SK-N-SH (cell line): ENCODE measurements at regions not wholly inside any gene's neighbourhood (a gene's known extent, or its start where the extent isn't known, plus 50 kb on each side); places are given as distances from the start of the nearest gene placed in this dataset.
A peak's percentile ranks its signal among the peaks of the same experiment; 100 is the strongest.

Experiments
- CTCF ChIA-PET: fragments of 300-600, 350-600 bp; formaldehyde crosslinking; extraction: SDS; loops from one replicate; lab custom pipeline; 2021; lab: Yijun Ruan, JAX
- POLR2A ChIA-PET: fragments of 350-600 bp; sonication (Branson Sonifier 250); formaldehyde crosslinking; extraction: SDS; loops from one replicate; lab custom pipeline; 2020; ENCODE audit warnings: antibody characterized with exemption, inconsistent platforms; lab: Yijun Ruan, JAX
- DNase-seq: peaks from one replicate; pipeline ENCODE4 v3.0.0; 2012
- H2AFZ ChIP-seq: fragments of 200-600 bp; sonication (generic); 2 replicates; pipeline ENCODE4 v1.8.1; 2016; ENCODE audit warnings: antibody characterized with exemption, mild to moderate bottlenecking, low read depth
- H3F3A ChIP-seq: fragments of 200-600 bp; sonication (generic); replicated peaks from 2 replicates; pipeline ENCODE3; 2016; ENCODE audit warnings: antibody characterized with exemption, mild to moderate bottlenecking; ENCODE audit not compliant: insufficient read depth
- H3K27ac ChIP-seq, 2 experiments: fragments of 200-500 bp in 1 of 2; fragments of 200-600 bp in 1 of 2; sonication (Bioruptor generic) in 1 of 2; sonication (generic), shearing (Covaris generic) in 1 of 2; 2 replicates each; pipeline versions ENCODE4 v1.5.1 to v1.6.1; 2014 to 2016; ENCODE audit warnings: low read depth in 2 of 2, inconsistent platforms in 1 of 2, low read length in 1 of 2, mild to moderate bottlenecking in 1 of 2, mixed read lengths in 1 of 2
- H3K27me3 ChIP-seq: fragments of 200-600 bp; sonication (generic), shearing (Covaris generic); 2 replicates; pipeline ENCODE4 v1.6.1; 2016; ENCODE audit warnings: mixed run types; ENCODE audit not compliant: insufficient read depth
- H3K36me3 ChIP-seq, 2 experiments: fragments of 200-500 bp in 1 of 2; fragments of 200-600 bp in 1 of 2; sonication (Bioruptor generic) in 1 of 2; sonication (generic) in 1 of 2; replicated peaks in 1 of 2; 2 replicates each; pipeline versions ENCODE3 to v1.5.1; 2014 to 2016; ENCODE audit warnings: low read length in 1 of 2, mild to moderate bottlenecking in 1 of 2; ENCODE audit not compliant: insufficient read depth in 2 of 2, control insufficient read depth in 1 of 2
- H3K4me1 ChIP-seq, 2 experiments: fragments of 200-500 bp in 1 of 2; fragments of 200-600 bp in 1 of 2; sonication (Bioruptor generic) in 1 of 2; sonication (generic), shearing (Covaris generic) in 1 of 2; 2 replicates each; pipeline versions ENCODE4 v1.5.1 to v1.6.1; 2014 to 2016; ENCODE audit warnings: low read depth in 1 of 2, low read length in 1 of 2, mixed run types in 1 of 2; ENCODE audit not compliant: insufficient read depth in 2 of 2, control insufficient read depth in 1 of 2
- H3K4me2 ChIP-seq: fragments of 200-600 bp; sonication (generic), shearing (Covaris generic); 2 replicates; pipeline ENCODE4 v1.6.1; 2017; ENCODE audit warnings: mixed run types
- H3K4me3 ChIP-seq, 2 experiments: fragments of 200-500 bp in 1 of 2; fragments of 200-600 bp in 1 of 2; sonication (Bioruptor generic) in 1 of 2; sonication (generic), shearing (Covaris generic) in 1 of 2; 2 replicates each; pipeline versions ENCODE4 v1.5.1 to v1.8.1; 2014 to 2016; ENCODE audit warnings: low read depth in 2 of 2, inconsistent platforms in 1 of 2, low read length in 1 of 2, mild to moderate bottlenecking in 1 of 2, mixed read lengths in 1 of 2, moderate library complexity in 1 of 2
- H3K79me2 ChIP-seq: fragments of 200-600 bp; sonication (generic); 2 replicates; pipeline ENCODE4 v1.8.1; 2017; ENCODE audit warnings: mild to moderate bottlenecking; ENCODE audit not compliant: insufficient read depth
- H3K9ac ChIP-seq: fragments of 200-600 bp; sonication (generic); 2 replicates; pipeline ENCODE4 v1.6.1; 2017; ENCODE audit warnings: mixed run types
- H3K9me2 ChIP-seq: fragments of 200-600 bp; sonication (generic); 2 replicates; pipeline ENCODE4 v1.6.1; 2017; ENCODE audit warnings: mixed run types
- H3K9me3 ChIP-seq: fragments of 200-600 bp; sonication (generic); 2 replicates; pipeline ENCODE4 v1.6.1; 2017; ENCODE audit warnings: mixed run types, mild to moderate bottlenecking, moderate library complexity
- H4K20me1 ChIP-seq: fragments of 200-600 bp; sonication (generic); 2 replicates; pipeline ENCODE4 v1.6.1; 2017; ENCODE audit warnings: mild to moderate bottlenecking, mixed run types; ENCODE audit not compliant: insufficient read depth
- CHD2 ChIP-seq: fragments of 150-350 bp; IDR thresholded peaks from 2 replicates; pipeline ENCODE4 v1.6.1; 2018; ENCODE audit warnings: low read length; ENCODE audit not compliant: partially characterized antibody
- ELF1 ChIP-seq: IDR thresholded peaks from 2 replicates; pipeline ENCODE4 v1.4.0; 2012
- EP300 ChIP-seq, 2 experiments: IDR thresholded peaks; 2 replicates each; pipeline versions ENCODE4 v1.4.0 to v1.6.1; 2012; ENCODE audit warnings: borderline replicate concordance in 1 of 2, low read depth in 1 of 2, low read length in 1 of 2
- EZH2phosphoT487 ChIP-seq: fragments of 200-600 bp; sonication (generic); IDR thresholded peaks from 2 replicates; pipeline ENCODE4 v1.6.1; 2017; ENCODE audit warnings: low read depth, mixed run types, mild to moderate bottlenecking, antibody characterized with exemption, moderate library complexity, borderline replicate concordance
- FOSL2 ChIP-seq: IDR thresholded peaks from 2 replicates; pipeline ENCODE4 v1.4.0; 2012; ENCODE audit warnings: low read depth, mild to moderate bottlenecking, moderate library complexity, borderline replicate concordance
- FOXJ3 ChIP-seq: sonication (generic); formaldehyde crosslinking; IDR thresholded peaks from 2 replicates; pipeline ENCODE4 v1.5.1; 2020; ENCODE audit warnings: mild to moderate bottlenecking, missing genetic modification reagents
- GABPA ChIP-seq: IDR thresholded peaks from 2 replicates; pipeline ENCODE4 v1.4.0; 2012; ENCODE audit warnings: low read depth, mild to moderate bottlenecking
- GATA2 ChIP-seq: sonication (generic); formaldehyde crosslinking; IDR thresholded peaks from 2 replicates; pipeline ENCODE4 v1.5.0; 2020; ENCODE audit warnings: mild to moderate bottlenecking, missing genetic modification reagents
- IRF3 ChIP-seq: fragments of 150-350 bp; IDR thresholded peaks from 2 replicates; pipeline ENCODE4 v1.6.1; 2016; ENCODE audit warnings: mild to moderate bottlenecking, low read depth, low read length
- JUND ChIP-seq: IDR thresholded peaks from 2 replicates; pipeline ENCODE4 v1.4.0; 2012
- MEF2A ChIP-seq: IDR thresholded peaks from 2 replicates; pipeline ENCODE4 v1.4.0; 2012; ENCODE audit warnings: low read depth, borderline replicate concordance
- NRF1 ChIP-seq: IDR thresholded peaks from 2 replicates; pipeline ENCODE4 v1.6.1; 2012; ENCODE audit warnings: low read depth, mild to moderate bottlenecking, low read length
- PBX3 ChIP-seq: IDR thresholded peaks from 2 replicates; pipeline ENCODE4; 2012
- POLR2AphosphoS5 ChIP-seq: IDR thresholded peaks from 2 replicates; pipeline ENCODE4 v1.6.1; 2012; ENCODE audit warnings: low read depth, low read length
- RAD21 ChIP-seq: IDR thresholded peaks from 2 replicates; pipeline ENCODE4 v1.6.1; 2012; ENCODE audit warnings: mild to moderate bottlenecking, low read length
- RCOR1 ChIP-seq: fragments of 150-350 bp; IDR thresholded peaks from 2 replicates; pipeline ENCODE4 v1.6.1; 2017; ENCODE audit warnings: antibody characterized with exemption, low read length
- RFX5 ChIP-seq: IDR thresholded peaks from 2 replicates; pipeline ENCODE4 v1.6.1; 2012; ENCODE audit warnings: mild to moderate bottlenecking, improper control_type of control experiment, low read length
- RXRA ChIP-seq: IDR thresholded peaks from 2 replicates; pipeline ENCODE4 v1.4.0; 2012; ENCODE audit warnings: low read depth, mild to moderate bottlenecking, borderline replicate concordance
- SIN3A ChIP-seq: IDR thresholded peaks from 2 replicates; pipeline ENCODE4 v1.6.1; 2012; ENCODE audit warnings: low read depth, mild to moderate bottlenecking, low read length, moderate library complexity, borderline replicate concordance
- SMC3 ChIP-seq: IDR thresholded peaks from 2 replicates; pipeline ENCODE4 v1.6.1; 2012; ENCODE audit warnings: low read depth, low read length, improper control_type of control experiment
- TAF1 ChIP-seq: IDR thresholded peaks from 2 replicates; pipeline ENCODE4 v1.6.1; 2012; ENCODE audit warnings: low read depth, mild to moderate bottlenecking, low read length, moderate library complexity, borderline replicate concordance
- TCF12 ChIP-seq: IDR thresholded peaks from 2 replicates; pipeline ENCODE4 v1.4.0; 2012
- TEAD4 ChIP-seq: IDR thresholded peaks from 2 replicates; pipeline ENCODE4 v1.4.0; 2012; ENCODE audit warnings: mild to moderate bottlenecking, borderline replicate concordance; ENCODE audit not compliant: insufficient read depth
- USF1 ChIP-seq: IDR thresholded peaks from 2 replicates; pipeline ENCODE4 v1.4.0; 2012; ENCODE audit warnings: low read depth, borderline replicate concordance
- ZBTB33 ChIP-seq: IDR thresholded peaks from 2 replicates; pipeline ENCODE4 v1.4.0; 2012; ENCODE audit warnings: low read depth, borderline replicate concordance
- WGBS: methylation state at CpG from one replicate; pipeline ENCODE4 v1.1.6; 2017; ENCODE audit warnings: low lambda C conversion rate; 5-methylcytosine and 5-hydroxymethylcytosine counted together

- H3K27me3 ChIP-seq: no peaks in the 10 kb centered on the region
Measured at GRCh38 chr5:173707392-173707791, 90.9 kb upstream of the BOD1 start.

GRCh38 chr5:173709145-173709544, 92.7 kb upstream of the BOD1 start:
- Histone ChIP-seq H3K9ac (no peak overlapping the region), H3K27me3 (no peaks in the 10 kb centered on the region), H3F3A (no peaks in the 10 kb centered on the region), H3K27ac (no peak overlapping the region), H3K36me3 (no peaks in the 10 kb centered on the region), H3K4me1 (peaks cover 0 to 34% of the 10 kb centered on the region in 2 experiments; a peak in 1 of 4 replicates), H4K20me1 (no peaks in the 10 kb centered on the region), H3K4me3 (no peak overlapping the region), H3K9me3 (no peaks in the 10 kb centered on the region), H3K4me2 (no peak overlapping the region), H3K9me2 (no peaks in the 10 kb centered on the region), H3K79me2 (no peaks in the 10 kb centered on the region), H2AFZ (no peak overlapping the region)
- 70% methylated on average over 3 of the region's 3 CpGs for WGBS
- POLR2A ChIA-PET: no interaction called here
- DNase-seq: no peak
- TF ChIP-seq GATA2 (CRISPR knock-in tag): no peak
- no peak for TF ChIP-seq EZH2phosphoT487
- TF ChIP-seq CHD2: no peak
- no peak for TF ChIP-seq POLR2AphosphoS5
- TF ChIP-seq TCF12: no peak
- no peak for TF ChIP-seq ZBTB33
- TF ChIP-seq SIN3A: no peak
- TF ChIP-seq EP300 (IDR thresholded peaks at IDR 0.05; ENCODE audit: borderline replicate concordance in 1 of 2, low read depth in 1 of 2, low read length in 1 of 2): no peak
- TF ChIP-seq SMC3: no peak
- TF ChIP-seq NRF1: no peak
- no peak for TF ChIP-seq ELF1
- TF ChIP-seq PBX3: no peak
- CTCF ChIA-PET: interaction anchor here (0.6 to 1.0 kb wide), 3 partner anchors 91 to 216 kb away, joined by 3 read pairs; no protein-coding TSS in a partner anchor

More at GRCh38 chr5:173707392-173707791, 90.9 kb upstream of the BOD1 start:
- CTCF ChIA-PET: interaction anchor here (0.9 to 2.3 kb wide), 7 partner anchors 12 to 266 kb away, joined by 3 to 9 read pairs (median 4); no protein-coding TSS in a partner anchor
- H3F3A ChIP-seq: no peaks in the 10 kb centered on the region
- DNase-seq: peak; percentile 84
- no peak overlapping the region for H3K4me3 ChIP-seq
- no peaks in the 10 kb centered on the region for H3K9me3 ChIP-seq
- no peak overlapping the region for H3K9ac ChIP-seq
- POLR2A ChIA-PET: interaction anchor here (0.7 to 1.8 kb wide), 6 partner anchors 13 to 256 kb away, joined by 3 to 9 read pairs (median 3); partner anchors contain the start of gene CPEB4
- no peaks in the 10 kb centered on the region for H3K9me2 ChIP-seq
- 45% methylated on average over 4 of the region's 4 CpGs for WGBS
- TF ChIP-seq FOSL2: no peak
- peak; percentile 31 for TF ChIP-seq RAD21
- TF ChIP-seq MEF2A: no peak
- TF ChIP-seq USF1: no peak
- TF ChIP-seq JUND: no peak
- peak; percentile 42 for TF ChIP-seq CHD2
- TF ChIP-seq FOXJ3: peak; percentile 30; the same call in 1 of the 2 replicates
- TF ChIP-seq EP300 (IDR thresholded peaks at IDR 0.05; ENCODE audit: borderline replicate concordance in 1 of 2, low read depth in 1 of 2, low read length in 1 of 2): peak in 1 of 2 experiments; percentile 84; a peak in 2 of 4 replicates
- TF ChIP-seq GATA2 (CRISPR knock-in tag): peak; percentile 59
- peak; percentile 4; the same call in 1 of the 2 replicates for TF ChIP-seq SMC3
- no peak for TF ChIP-seq POLR2AphosphoS5
- TF ChIP-seq RCOR1: peak; percentile 57; the same call in 1 of the 2 replicates
- TF ChIP-seq TAF1: no peak
- no peak for TF ChIP-seq IRF3
- no peak for TF ChIP-seq RFX5
- TF ChIP-seq RXRA: no peak
- no peak for TF ChIP-seq GABPA
- no peak for TF ChIP-seq TEAD4
- H3K4me2 ChIP-seq: no peak overlapping the region
- H2AFZ ChIP-seq: no peak overlapping the region
- H3K36me3 ChIP-seq: no peaks in the 10 kb centered on the region
- no peaks in the 10 kb centered on the region for H4K20me1 ChIP-seq
- H3K4me1 ChIP-seq: peaks cover 0 to 36% of the 10 kb centered on the region in 2 experiments; a peak in 1 of 4 replicates
- no peaks in the 10 kb centered on the region for H3K79me2 ChIP-seq
- peak overlapping the region in 1 of 2 experiments; percentile 81; a peak in 2 of 4 replicates for H3K27ac ChIP-seq
